HL-60 (cell line): ENCODE measurements at regions not wholly inside any gene's neighbourhood (a gene's known extent, or its start where the extent isn't known, plus 50 kb on each side); places are given as distances from the start of the nearest gene placed in this dataset.

Source experiments
- CTCF ChIP-seq: IDR thresholded peaks from one replicate; pipeline ENCODE4 v1.5.1; 2011; ENCODE audit warnings: low read length, control low read depth, inconsistent platforms; ENCODE audit not compliant: insufficient read depth
- REST ChIP-seq: IDR thresholded peaks from 2 replicates; pipeline ENCODE4 v1.6.1; 2012; ENCODE audit warnings: low read depth; ENCODE audit not compliant: insufficient replicate concordance

- TF ChIP-seq CTCF (no peak), REST (no peak)
Measured at GRCh38 chr5:74235552-74235951, 405.0 kb downstream of the ENC1 start.
